PC-9 (cell line): ENCODE measurements at regions not wholly inside any gene's neighbourhood (a gene's known extent, or its start where the extent isn't known, plus 50 kb on each side); places are given as distances from the start of the nearest gene placed in this dataset.

Experiments used
- EZH2 ChIP-seq: fragments of 200-600 bp; sonication (generic); IDR thresholded peaks from 2 replicates; pipeline ENCODE4 v1.8.0; 2017; ENCODE audit warnings: antibody characterized with exemption, low read depth
- TF ChIP-seq, protein P1 (sequence below): fragments of 200-600 bp; sonication (generic); conservative IDR thresholded peaks from 2 replicates; pipeline ENCODE4 v1.6.1; 2017; ENCODE audit warnings: mixed run types, antibody characterized with exemption, mild to moderate bottlenecking, moderate library complexity

DNA sequence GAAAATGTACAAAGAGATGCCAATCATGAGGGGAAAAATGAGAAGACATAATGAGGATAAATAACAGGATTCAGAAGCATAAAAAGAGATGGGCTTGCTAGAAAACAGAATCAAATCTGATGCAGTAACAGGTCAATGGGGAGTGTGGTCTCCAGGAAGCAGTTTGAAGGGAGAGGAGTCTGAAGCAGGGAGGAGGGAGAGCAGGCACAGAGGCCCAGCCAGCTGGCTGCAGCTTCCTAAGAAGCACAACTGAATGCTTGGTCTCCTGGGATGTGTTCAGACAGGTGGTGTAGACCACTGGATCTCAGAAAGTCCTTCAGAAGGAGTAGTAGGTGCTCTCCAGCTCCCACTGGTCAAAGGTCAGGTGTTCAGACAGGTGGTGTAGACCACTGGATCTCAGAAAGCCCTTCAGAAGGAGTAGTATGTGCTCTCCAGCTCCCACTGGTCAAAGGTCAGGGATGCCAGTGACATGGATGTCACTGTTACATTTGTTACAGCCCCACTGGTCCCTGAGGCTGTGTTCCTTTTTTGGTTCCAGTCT, 68.3 kb upstream of the UBAC2 start:
- TF ChIP-seq, protein P1, sequence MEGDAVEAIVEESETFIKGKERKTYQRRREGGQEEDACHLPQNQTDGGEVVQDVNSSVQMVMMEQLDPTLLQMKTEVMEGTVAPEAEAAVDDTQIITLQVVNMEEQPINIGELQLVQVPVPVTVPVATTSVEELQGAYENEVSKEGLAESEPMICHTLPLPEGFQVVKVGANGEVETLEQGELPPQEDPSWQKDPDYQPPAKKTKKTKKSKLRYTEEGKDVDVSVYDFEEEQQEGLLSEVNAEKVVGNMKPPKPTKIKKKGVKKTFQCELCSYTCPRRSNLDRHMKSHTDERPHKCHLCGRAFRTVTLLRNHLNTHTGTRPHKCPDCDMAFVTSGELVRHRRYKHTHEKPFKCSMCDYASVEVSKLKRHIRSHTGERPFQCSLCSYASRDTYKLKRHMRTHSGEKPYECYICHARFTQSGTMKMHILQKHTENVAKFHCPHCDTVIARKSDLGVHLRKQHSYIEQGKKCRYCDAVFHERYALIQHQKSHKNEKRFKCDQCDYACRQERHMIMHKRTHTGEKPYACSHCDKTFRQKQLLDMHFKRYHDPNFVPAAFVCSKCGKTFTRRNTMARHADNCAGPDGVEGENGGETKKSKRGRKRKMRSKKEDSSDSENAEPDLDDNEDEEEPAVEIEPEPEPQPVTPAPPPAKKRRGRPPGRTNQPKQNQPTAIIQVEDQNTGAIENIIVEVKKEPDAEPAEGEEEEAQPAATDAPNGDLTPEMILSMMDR, result no peak
- TF ChIP-seq EZH2, result no peak
